GM04504 (cell line): ENCODE measurements at regions not wholly inside any gene's neighbourhood (a gene's known extent, or its start where the extent isn't known, plus 50 kb on each side); places are given as distances from the start of the nearest gene placed in this dataset.
A peak's percentile ranks its signal among the peaks of the same experiment; 100 is the strongest.
"Not testable (repeated sequence)": the region's sequence is repeated elsewhere in the genome, so short reads cannot be mapped to it uniquely, and the experiment has no call there.

Experiments
- DNase-seq: peaks from one replicate; pipeline ENCODE4 v3.0.0-alpha.2; 2012; ENCODE audit warnings: low read depth

- no peak for DNase-seq
Measured at GRCh38 chr5:82644229-82644628, 366.1 kb upstream of the RPS23 start.

DNA sequence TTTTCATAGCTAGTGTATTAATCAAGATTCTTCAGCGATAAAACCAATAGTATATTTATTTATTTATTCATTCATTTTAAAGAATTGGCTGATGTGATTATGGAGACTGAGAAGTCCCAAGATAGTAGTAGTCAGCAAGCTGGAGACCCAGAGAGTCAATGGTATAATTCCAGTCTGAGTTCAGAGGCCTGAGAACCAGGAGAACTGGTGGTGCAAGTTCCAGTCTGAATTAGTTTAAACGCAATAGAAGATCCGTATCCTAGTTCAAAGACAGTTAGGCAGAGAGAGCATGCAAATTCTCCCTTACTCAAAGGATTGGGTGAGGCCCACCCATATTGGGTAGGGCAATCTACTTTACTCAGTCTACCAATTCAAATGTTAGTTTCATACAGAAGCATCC, 364.2 kb upstream of the RPS23 start:
- DNase-seq = no peak

GRCh38 chr5:82641331-82642003, 363.3 kb upstream of the RPS23 start:
- DNase-seq = peak; percentile 79

- DNase-seq = no peak
Measured at GRCh38 chr5:82640916-82641315, 362.8 kb upstream of the RPS23 start.

GRCh38 chr5:82639393-82640144, 361.4 kb upstream of the RPS23 start:
- DNase-seq = no peak

- DNase-seq = no peak
Measured at GRCh38 chr5:82636591-82636990, 358.4 kb upstream of the RPS23 start.

DNA sequence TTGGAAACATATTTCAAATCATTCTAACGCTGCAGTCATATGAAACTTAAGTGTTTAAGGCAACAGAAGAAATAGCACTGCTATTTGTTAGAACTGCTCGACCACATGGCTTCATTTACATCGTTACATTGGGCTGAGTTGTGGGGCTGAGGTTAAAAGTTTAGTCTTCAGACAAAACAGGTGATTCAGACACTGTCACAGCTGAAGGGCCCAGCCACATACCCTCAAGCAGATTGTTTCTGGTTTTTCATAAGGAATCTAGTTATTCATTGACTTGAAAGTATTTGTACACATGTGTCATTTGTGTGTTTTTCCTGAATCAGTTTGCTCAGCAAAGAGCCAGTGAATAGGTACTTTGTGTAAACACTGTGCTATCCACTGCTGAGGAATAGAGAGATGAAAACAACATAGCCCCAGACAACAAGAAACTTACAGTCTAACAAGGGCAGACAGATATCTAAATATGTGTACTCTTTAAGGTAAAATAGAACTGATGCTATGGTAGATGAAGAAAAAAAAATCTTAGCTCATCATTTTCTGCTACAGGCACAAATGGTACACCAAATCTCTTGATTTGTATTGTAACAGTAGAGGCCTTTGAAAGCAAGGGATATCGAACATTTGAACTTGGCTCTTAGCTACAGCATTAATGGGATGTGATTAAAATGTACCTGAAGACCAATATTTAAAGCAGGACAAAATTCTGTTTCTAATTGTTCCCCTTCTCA, 357.6 kb upstream of the RPS23 start:
- DNase-seq = no peak

DNA sequence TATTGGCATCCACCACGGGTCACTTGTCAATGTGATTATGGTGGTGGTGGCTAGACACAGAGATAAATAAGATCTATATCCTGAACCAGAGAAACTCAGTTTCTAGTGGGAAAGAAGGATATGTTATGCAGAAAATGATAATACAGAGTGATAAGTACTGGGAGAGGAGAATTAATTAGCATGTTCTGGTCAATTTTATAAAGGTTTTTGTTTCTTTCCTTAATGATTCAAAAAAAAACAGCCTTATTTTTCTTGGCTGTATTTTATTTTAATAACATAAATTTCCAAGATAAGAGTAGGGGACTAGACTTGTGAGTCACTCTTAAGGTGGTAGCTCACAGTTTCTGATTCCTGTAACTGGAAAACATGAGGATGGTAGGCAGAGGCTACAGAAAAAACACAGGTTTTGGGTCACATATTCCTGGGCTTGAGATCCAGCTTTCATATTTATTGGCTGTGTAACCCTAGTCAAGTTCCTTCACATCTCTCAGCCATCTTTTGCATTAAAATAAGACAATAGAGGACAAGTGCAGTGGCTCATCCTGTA, 350.3 kb upstream of the RPS23 start:
- DNase-seq = no peak

DNA sequence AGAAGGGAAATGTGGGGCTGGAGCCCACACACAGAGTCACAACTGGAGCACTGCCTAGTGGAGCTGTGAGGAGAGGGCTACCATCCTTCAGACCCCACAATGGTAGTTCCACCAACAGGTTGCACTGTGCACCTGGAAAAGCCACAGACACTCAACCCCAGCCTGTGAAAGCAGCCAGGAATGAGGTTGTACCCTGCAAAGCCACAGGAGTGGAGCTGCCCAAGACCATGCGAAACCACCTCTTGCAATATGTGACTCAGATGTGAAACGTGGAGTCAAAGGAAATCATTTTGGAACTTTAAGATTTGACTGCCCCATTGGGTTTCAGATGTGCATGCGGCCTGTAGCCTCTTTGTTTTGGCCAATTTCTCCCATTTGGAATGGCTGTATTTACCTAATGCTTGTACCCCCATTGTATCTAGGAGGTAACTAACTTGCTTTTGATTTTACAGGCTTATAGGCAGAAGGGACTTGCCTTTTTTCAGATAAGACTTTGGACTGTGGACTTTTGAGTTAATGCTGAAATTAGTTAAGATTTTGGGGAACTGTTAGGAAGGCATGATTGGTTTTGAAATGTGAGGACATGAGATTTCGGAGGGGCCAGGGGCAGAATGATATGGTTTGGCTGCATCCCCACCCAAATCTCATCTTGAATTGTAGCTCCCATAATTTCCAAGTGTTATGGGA, 348.9 kb upstream of the RPS23 start:
- not testable (repeated sequence) for DNase-seq

DNA sequence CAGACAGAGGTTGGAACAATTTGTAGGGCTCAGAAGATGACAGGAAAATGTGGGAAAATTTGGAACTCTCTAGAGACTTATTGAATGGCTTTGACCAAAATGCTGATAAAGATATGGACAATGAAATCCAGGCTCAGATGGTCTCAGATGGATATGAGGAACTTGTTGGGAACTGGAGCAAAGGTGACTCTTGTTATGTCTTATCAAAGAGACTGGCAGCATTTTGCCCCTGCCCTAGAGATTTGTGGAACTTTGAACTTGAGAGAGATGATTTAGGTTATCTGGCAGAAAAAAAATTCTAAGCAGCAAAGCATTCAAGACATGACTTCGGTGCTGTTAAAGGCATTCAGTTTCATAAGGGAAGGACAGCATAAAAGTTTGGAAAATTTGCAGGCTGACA, 347.9 kb upstream of the RPS23 start:
- DNase-seq = not testable (repeated sequence)

DNA sequence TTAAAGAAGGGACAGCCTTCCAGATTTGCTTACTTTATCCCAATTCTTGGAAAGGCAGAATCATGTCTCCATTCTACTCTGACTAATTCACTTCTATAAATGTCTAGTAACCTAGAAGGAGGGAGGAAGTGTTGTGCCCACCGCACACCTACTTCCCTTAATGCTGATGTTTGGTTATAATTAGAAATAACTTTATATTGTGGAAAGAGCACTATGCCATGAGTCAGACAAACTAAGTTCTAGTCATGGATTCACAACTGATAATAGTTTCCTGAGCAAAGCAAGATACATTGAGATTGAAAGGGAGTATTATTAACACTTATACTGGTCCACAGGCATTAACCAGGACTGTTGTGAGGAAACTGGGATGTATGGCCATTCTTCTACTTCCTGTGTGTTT, 345.9 kb upstream of the RPS23 start:
- DNase-seq = no peak

DNA sequence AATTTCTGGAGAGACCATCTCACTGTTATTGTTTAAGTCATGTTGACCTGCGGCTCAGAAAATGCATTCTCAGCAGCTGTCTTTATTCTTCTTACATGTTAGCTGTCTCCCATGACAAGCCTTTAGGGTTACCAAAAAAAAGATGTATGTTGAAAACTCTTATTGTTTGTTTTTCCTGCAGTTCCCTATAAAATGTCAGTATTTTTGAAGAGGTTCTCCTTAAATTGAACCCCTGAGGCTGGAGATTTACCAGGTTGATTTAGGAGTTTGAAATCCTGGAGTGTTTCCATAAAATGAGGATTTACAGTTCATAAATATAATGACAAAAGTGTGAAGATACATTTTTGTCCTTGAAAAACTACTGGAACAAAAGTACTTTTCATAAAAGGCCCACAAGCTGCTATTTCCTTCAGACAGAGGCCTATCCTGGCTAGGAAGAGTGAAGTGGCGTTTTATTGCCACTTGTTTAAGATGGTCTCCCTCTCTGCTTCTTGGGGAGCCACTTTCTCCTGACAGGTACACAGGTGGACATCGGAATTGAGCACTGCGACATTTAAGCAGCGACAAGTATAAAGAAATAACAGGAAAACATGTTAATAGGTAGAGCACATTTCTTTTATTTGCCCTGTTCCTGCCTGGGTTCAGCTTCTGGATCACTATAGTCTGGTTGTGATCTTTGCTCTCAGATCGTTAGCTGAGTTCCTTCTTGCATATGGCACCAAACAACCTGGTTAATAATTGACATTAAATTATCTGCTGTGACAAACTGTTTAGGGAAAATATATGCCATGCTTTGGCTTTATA, 344.8 kb upstream of the RPS23 start:
- no peak for DNase-seq

GRCh38 chr5:82622205-82622604, 344.1 kb upstream of the RPS23 start:
- DNase-seq = no peak

GRCh38 chr5:82620957-82621600, 342.9 kb upstream of the RPS23 start:
- DNase-seq = no peak

DNA sequence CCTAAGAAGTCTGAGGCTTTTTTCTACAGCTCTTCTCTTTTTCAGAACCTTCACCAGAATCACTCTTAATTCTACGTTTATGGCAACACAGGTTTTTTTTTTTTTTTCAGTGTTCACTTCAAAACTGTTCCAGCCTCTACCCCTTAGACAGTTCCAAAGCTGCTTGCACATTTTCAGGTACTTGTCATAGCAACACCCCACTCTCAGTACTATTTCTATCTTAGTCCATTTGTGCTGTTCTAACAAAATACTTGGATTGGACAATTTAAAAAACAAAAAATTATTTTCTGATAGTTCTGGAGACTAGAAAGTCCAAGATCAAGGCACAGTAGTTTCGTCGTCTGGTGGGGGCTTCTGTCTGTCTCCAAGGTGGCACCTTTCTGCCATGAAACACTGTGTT, 340.9 kb upstream of the RPS23 start:
- no peak for DNase-seq

DNA sequence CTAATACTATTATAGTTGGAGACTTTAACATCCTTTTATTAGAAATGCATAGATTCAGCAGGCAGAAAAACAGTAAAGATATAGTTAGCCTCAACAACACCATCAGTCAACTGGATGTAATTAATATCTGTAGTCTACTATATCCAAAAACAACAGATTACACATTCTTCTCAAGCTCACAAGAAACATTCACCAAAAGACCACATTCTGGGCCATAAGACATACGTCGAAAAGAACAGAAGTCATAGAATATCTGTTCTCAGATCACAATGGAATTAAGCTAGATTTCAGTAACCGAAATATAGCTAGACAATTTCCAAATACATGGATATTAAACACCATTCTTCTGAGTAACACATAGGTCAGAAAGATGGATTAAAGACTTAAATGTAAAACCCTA, 336.6 kb upstream of the RPS23 start:
- DNase-seq = no peak

DNA sequence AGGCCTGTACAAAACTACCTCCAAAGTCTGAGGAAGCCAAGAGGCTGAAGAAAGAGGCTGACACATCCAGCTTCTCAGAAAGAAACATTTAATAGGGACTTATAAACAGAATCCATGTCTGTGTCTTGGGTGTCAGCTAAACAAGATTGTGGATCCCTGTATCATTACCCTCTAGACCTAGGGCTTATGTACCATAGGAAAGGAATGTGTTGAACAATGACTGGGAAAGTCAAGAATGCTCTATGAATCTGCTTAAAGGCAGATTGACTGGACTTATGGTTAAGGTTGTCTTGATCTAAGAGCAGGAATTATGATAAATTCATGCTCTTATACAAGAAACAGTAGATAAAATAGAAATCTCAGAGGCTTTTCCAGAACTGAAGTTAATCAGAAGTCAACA, 335.7 kb upstream of the RPS23 start:
- no peak for DNase-seq

- DNase-seq = no peak
Measured at GRCh38 chr5:82610686-82611085, 332.5 kb upstream of the RPS23 start.

- DNase-seq = no peak
Measured at GRCh38 chr5:82605441-82605973, 327.4 kb upstream of the RPS23 start.
